ENCODE measurements at regions not wholly inside any gene's neighbourhood (a gene's known extent, or its start where the extent isn't known, plus 50 kb on each side); places are given as distances from the start of the nearest gene placed in this dataset.

- no peak for TF ChIP-seq CTCF (IDR thresholded peaks at IDR 0.05)
- TF ChIP-seq POLR2A (IDR thresholded peaks at IDR 0.05), result no peak
Measured at GRCh38 chr5:23721336-23721735, 213.9 kb downstream of the PRDM9 start.

Measured in lower leg skin (tissue), 3 donors.